ENCODE measurements at regions not wholly inside any gene's neighbourhood (a gene's known extent, or its start where the extent isn't known, plus 50 kb on each side); places are given as distances from the start of the nearest gene placed in this dataset.

- no peak for DNase-seq
These were observed 128.9 kb upstream of the TP63 start for GRCh38 chr3:189502256-189502655.

DNA sequence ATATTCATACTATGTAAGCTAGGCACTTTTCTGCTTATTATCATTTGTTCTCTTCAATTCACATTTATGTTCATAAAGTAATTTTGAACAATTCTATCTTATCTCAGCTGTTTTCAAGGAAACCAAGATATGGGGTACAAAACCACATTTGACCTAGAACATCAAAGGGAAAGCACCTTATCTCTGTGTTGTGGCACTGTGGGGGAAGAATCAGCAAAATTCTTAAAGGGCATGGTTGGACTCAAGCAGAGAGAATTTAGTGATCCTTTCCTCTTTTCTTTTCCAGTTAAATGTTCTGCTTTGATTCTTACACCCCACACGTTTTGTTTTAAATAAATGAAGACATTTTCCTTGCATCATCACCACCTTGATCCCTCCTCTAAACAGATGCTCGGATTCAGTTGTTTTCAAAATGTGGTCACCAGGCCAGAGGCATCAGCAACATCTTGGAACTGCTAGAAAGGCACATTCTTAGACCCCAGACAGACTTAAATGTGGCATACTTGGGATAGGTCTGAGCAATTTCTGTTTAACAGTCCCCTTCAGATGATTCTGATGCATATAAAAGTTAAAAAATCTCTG lies 128.4 kb upstream of the TP63 start:
- no peak for DNase-seq

- no peak for DNase-seq
These were observed 123.3 kb upstream of the TP63 start for GRCh38 chr3:189507856-189508255.

DNA sequence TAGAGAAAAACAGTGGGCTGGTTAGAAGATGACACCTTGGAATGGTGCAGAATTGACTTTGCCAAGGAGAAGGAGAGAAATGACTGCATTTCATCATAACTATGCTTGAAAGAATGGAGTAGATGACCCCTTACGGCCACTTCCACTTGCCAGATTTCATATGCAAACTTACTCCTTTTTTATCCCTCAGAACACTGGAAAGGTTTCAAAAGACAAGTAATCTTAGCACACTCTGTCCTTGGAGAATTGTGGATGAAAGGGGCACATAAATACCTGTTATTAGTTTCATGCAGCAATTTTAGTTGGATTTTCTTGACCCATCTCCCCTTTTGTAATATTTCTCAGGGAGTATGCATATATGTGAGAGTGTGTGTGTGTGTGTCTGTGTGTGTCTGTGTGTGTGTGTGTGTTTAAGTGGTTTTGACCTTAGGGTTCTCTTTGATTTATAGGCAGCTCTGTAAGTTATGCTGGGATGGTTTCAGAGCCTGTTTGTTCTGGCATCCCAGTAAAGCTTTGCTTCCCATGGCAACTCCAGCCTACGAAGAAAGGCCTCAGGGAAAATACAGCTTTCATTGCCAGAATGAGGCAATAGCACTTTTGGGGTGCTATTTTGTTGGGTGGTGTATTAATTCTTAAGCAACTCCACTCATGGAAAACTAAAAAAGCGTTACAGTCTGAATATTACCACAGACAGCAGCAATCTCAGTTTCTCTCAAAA lies 122.2 kb upstream of the TP63 start:
- no peak for DNase-seq

DNA sequence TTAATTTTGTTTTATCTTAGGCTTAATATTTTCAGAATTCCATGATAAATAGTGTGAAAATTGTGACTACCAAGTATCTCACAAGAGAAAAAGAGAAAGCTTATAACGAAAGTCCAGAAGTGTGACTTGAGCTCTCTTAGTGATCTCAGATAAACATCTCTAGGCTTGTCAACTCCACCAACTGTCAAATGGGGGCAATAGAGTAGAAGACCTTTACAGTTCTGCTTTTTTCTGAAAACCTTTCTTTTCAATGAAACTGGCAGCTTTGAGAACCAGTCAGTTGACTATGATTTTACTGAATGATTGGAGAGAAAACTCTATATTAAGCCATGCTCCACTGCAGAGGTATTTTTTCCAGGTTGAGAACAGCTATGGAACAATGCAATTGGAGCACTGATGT lies 119.2 kb upstream of the TP63 start:
- DNase-seq = no peak

DNA sequence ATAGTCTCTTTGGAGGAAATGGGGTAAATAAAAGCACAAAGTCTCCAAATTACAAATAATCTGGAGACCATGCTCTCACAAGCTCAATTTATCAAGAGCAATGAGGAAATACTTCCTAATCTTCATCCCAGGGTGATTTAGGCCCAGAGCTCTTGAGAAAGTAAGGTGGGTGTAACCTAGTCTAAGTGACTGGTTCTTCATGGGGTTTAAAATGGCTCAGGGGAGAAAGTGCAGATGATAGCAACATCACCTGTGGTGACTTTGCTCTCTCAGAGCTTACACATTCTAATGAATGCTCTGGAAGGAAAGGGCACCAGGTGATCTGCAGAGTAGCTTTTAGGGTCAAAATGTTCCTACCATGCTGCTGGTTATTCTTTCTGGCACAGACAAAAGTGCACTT lies 118.4 kb upstream of the TP63 start:
- no peak for DNase-seq

- DNase-seq = no peak
These were observed 117.7 kb upstream of the TP63 start for GRCh38 chr3:189513281-189514117.

- DNase-seq = no peak
These were observed 115.2 kb upstream of the TP63 start for GRCh38 chr3:189516039-189516438.

DNA sequence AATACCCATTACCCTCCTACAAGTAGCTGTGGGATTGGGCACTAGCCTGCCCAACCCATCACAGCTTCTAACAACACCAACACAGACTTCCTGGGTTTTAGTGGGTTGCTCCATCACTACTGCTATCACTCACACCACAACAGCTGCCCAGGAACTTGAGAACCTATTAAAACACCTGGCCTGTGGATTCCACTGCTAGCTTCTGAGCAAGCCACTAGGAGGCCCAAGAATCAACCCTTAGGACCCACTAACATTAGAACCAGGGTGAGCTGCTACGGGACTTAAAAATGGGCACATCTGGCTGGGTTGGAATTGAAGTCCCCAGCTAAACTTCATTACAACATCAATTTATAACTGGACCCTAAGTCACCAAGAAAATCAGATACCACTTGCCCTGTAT lies 113.2 kb upstream of the TP63 start:
- no peak for DNase-seq

DNA sequence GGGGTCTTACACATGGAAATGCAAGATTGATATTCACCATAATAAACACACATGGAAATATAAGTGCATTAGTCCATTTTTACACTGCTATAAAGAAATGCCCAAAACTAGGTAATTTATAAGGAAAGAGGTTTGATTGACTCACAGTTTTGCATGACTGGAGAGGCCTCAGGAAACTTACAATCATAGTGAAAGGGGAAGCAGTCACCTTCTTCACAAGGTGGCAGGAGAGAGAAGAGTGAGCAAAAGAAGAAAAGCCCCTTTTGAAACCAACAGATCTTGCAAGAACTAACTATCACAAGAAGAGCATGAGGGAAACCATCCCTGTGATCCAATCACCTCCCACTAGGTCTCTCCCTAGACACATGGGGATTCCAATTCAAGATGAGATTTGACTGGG lies 111.7 kb upstream of the TP63 start:
- no peak for DNase-seq

DNA sequence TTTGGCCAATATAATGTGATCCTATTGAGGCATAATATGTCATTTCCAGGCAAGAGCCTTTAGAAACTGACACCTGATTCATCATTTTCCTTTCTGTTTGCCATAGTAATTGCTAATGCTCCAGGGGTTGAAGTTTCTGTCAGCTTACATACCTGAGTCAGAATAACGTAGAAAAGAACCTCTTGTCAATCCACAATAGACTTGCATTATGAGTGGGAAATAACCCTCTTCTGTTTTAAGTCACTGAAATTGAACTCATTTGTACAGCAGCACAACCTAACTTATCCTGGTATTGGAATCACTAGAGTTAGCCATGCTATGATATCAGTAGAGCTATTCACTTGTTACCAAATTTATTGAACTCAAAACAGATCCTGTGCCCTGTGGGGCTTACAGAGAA lies 101.7 kb upstream of the TP63 start:
- no peak for DNase-seq

DNA sequence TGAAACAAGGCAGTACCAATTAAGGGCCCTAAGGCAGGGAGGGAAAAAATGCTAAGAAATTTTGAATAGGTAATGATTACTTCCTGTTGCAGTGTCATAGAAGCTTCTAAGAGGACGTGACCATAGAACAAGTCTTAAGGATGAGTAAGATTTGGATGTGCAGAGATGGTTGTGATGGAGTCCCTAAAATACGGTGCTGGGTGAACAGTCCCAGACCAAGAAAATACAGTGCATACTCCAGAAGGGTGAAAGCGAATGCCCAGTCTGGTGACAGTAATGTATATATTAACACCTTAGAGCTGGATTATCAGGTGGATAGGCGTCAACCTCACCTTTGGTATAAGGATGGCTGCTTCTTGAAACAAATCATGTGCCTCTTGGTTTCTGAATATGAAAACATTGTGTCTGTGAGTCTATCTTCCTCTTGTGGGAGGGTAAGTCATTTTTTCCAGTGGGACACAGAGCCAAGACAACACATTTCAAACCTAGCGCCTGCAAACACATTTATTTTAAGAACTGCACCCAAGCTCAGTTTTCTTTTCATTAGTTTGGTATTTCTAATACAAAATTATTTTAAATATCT lies 101.2 kb upstream of the TP63 start:
- DNase-seq = no peak

DNA sequence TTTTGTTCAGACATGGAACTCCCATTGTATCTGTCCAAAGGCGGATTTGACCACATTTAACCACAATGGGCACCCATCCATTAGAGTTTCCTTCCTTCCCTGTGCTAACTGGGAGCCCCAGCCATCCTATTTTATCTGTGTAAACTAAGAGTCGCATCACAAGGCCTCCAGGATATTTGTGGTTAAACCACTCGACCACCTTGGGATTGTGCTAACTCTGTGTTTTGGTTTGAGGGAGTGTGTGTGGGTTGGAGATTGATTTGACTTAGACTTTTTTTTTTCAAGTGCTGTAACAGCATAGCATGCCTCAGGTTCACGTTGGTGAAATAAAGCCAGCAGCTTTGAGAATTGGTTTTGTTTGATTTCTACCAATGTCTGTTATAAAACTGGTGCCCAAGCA lies 100.4 kb upstream of the TP63 start:
- no peak for DNase-seq

DNA sequence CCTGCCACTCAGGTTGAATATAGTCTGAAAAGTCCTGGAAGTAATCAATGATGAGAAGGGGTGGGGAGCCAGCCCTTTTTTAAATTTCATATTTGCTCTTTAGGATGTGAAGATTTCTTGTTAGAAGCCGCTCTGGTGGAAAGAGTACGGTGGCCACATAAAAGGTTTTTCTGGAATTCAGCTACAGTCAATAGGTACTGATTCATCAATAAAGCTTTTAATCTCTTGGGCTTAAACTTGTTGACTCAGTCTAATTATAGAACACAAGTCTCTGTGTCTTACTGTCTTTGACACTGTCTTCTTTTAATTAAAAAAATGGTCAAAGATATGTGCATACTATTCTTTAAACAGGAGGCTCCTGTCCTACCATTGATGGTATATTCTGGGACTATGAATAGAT lies 99.9 kb upstream of the TP63 start:
- DNase-seq = no peak

- DNase-seq = no peak
These were observed 96.7 kb upstream of the TP63 start for GRCh38 chr3:189534531-189534930.

- DNase-seq = no peak
These were observed 94.1 kb upstream of the TP63 start for GRCh38 chr3:189537135-189537534.

- no peak for DNase-seq
These were observed 83.7 kb upstream of the TP63 start for GRCh38 chr3:189547448-189547847.

GRCh38 chr3:189548053-189548452 lies 83.1 kb upstream of the TP63 start:
- DNase-seq = no peak

GRCh38 chr3:189551007-189551406 lies 80.2 kb upstream of the TP63 start:
- DNase-seq = no peak

DNA sequence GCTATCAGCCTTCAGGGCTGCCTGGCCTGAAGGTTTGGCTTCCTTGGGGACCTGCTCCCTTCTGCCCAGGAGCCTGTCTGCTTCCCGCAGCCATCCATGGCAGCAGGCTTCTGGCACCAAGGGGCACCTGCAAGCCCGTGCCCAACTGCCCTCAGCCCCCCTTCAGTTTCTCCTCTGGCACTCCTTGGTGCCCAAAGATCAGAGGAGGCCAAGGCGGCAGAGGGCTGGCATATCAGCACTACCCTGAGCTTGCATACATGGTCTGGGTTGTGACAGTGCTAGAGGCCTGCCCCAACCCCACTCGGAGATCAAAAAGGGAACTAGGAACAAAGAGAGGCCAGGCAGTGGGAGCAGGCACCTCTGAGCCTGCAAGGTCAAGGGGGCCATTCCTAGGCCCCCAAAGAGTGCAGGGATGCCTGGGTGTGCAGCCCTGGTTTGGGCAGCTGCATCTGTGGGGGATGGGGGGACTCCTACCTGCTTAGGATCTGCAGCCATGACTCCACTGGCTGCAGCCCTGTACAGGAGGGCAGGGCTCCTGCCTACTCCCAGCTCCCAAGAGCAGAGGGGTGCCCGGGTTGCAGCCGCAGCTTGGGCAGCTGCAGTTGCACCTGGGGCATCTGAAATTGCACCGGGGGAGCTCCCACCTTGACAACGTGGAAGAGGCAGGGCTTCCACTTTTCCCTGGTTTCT lies 76.2 kb upstream of the TP63 start:
- DNase-seq = no peak

DNA sequence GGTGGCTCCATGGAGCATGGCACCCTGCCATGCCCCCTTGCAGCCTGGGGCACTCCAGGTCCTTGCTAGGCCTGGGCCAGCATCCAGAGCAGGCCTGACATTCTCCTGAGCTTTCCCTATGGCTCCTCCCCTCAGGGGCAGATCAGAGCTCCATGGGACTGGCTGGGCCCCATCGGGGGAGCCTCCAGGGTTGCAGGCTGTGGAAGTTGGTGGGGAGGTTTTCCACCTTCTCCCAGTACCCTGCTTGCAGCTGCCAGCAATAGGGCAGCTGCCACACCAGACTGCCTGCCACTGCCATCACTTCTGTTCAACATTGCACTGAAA lies 75.7 kb upstream of the TP63 start:
- DNase-seq = no peak

DNA sequence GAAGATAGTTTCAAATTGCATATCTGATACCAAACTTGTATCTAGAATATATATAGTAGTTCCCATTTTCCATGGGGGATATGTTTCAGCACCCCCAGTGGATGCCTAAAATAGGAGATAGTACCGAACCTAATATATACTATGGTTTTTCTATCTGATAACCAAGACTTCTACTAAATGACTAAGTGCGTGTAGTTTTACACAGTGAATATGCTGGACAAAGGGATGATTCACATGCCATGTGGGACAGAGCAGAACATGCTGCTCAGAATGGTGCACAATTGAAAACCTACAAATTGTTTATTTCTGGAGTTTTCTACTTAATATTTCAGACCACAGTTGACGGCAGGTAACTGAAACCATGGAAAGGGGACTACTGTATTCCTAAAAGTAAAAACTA lies 73.4 kb upstream of the TP63 start:
- DNase-seq = no peak

GRCh38 chr3:189561256-189561655 lies 69.9 kb upstream of the TP63 start:
- no peak for DNase-seq
